22Rv1 (cell line): ENCODE measurements at regions not wholly inside any gene's neighbourhood (a gene's known extent, or its start where the extent isn't known, plus 50 kb on each side); places are given as distances from the start of the nearest gene placed in this dataset.

Experiments
- CTCF ChIP-seq: fragments of 450-650 bp; IDR thresholded peaks from 2 replicates; pipeline ENCODE4 v1.5.1; 2017; ENCODE audit warnings: mild to moderate bottlenecking
- ZFX ChIP-seq: fragments of 450-650 bp; IDR thresholded peaks from 2 replicates; pipeline ENCODE4 v1.6.1; 2017; ENCODE audit warnings: antibody characterized with exemption, borderline replicate concordance

DNA sequence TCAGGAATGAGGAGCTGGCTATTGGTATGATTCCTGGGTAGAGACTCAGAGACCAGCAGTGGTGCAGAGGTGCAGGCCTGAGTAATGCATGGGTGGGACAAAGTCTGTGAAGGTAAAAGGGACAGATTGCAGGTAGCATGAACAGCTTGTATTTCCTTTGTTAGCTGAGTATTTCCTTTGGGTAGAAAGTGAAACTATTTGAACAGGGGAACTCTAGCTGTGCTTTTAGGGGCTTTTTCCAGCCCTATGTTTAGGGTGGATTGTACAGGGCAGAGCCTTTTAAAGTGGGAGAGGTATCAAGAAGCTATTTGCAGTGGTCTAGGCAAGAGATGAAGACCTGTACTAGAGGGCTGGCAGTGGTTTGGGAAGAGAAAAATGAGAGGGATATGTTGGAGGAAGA, 739.9 kb downstream of the REEP3 start:
- TF ChIP-seq CTCF (no peak), ZFX (no peak)
